Hepatocyte (in vitro differentiated cells): ENCODE measurements at regions not wholly inside any gene's neighbourhood (a gene's known extent, or its start where the extent isn't known, plus 50 kb on each side); places are given as distances from the start of the nearest gene placed in this dataset.

Source experiments
- DNase-seq: peaks from one replicate; pipeline ENCODE4 v3.0.0-alpha.2; 2016; ENCODE audit warnings: low spot score
- H2AFZ ChIP-seq: fragments of 200-600 bp; sonication (generic); 2 replicates; pipeline ENCODE4 v1.6.0; 2016; ENCODE audit warnings: antibody characterized with exemption, mild to moderate bottlenecking
- H3K27ac ChIP-seq: fragments of 200-600 bp; sonication (generic); 2 replicates; pipeline ENCODE4 v1.5.1; 2016; ENCODE audit warnings: mild to moderate bottlenecking
- H3K27me3 ChIP-seq: fragments of 200-600 bp; sonication (generic); 2 replicates; pipeline ENCODE4 v1.6.1; 2016
- H3K36me3 ChIP-seq: fragments of 200-600 bp; sonication (generic); replicated peaks from 2 replicates; pipeline ENCODE4 v1.5.1; 2016; ENCODE audit warnings: low read depth; ENCODE audit not compliant: insufficient read depth
- H3K4me1 ChIP-seq: fragments of 200-600 bp; sonication (generic); 2 replicates; pipeline ENCODE4 v1.5.1; 2016; ENCODE audit warnings: mild to moderate bottlenecking, moderate library complexity; ENCODE audit not compliant: insufficient read depth
- H3K4me2 ChIP-seq: fragments of 200-600 bp; sonication (generic); 2 replicates; pipeline ENCODE4 v1.6.0; 2016
- H3K4me3 ChIP-seq: fragments of 200-600 bp; sonication (generic); 2 replicates; pipeline ENCODE4 v1.5.1; 2016; ENCODE audit warnings: mild to moderate bottlenecking
- H3K79me2 ChIP-seq: fragments of 200-600 bp; sonication (generic); 2 replicates; pipeline ENCODE4 v1.6.0; 2017; ENCODE audit warnings: mild to moderate bottlenecking
- H3K9me2 ChIP-seq: fragments of 200-600 bp; sonication (generic); replicated peaks from 2 replicates; pipeline ENCODE4 v1.6.0; 2017; ENCODE audit warnings: mild to moderate bottlenecking; ENCODE audit not compliant: insufficient read depth
- H3K9me3 ChIP-seq: fragments of 200-600 bp; sonication (generic); 2 replicates; pipeline ENCODE4 v1.5.1; 2016; ENCODE audit warnings: low read depth, mild to moderate bottlenecking
- H4K20me1 ChIP-seq: fragments of 200-600 bp; sonication (generic); 2 replicates; pipeline ENCODE4 v1.6.0; 2016; ENCODE audit warnings: mild to moderate bottlenecking; ENCODE audit not compliant: insufficient read depth, poor library complexity, severe bottlenecking
- CTCF ChIP-seq: fragments of 200-600 bp; sonication (generic); IDR thresholded peaks from 2 replicates; pipeline ENCODE4 v1.5.1; 2016; ENCODE audit warnings: antibody characterized with exemption, mild to moderate bottlenecking; ENCODE audit not compliant: poor library complexity
- EZH2 ChIP-seq: fragments of 200-600 bp; sonication (generic); IDR thresholded peaks from 2 replicates; pipeline ENCODE4 v1.6.1; 2016; ENCODE audit warnings: antibody characterized with exemption, mild to moderate bottlenecking, borderline replicate concordance
- EZH2phosphoT487 ChIP-seq: fragments of 200-600 bp; sonication (generic); IDR thresholded peaks from one replicate; pipeline ENCODE4 v1.6.1; 2018; ENCODE audit warnings: antibody characterized with exemption, mild to moderate bottlenecking, low read depth, moderate library complexity; ENCODE audit not compliant: unreplicated experiment, severe bottlenecking
- WGBS: methylation state at CpG from one replicate; pipeline ENCODE4 v1.1.6; 2016; ENCODE audit warnings: low lambda C conversion rate; ENCODE audit errors: missing lambda C conversion rate; 5-methylcytosine and 5-hydroxymethylcytosine counted together

GRCh38 chrX:39112143-39112542 lies 310.9 kb downstream of the MID1IP1 start:
- no peaks in the 10 kb centered on the region for H3K79me2 ChIP-seq
- TF ChIP-seq EZH2, result no peak
- no peak for TF ChIP-seq CTCF
- no peak for TF ChIP-seq EZH2phosphoT487
- WGBS, result 61% methylated on average over 3 of the region's 3 CpGs

GRCh38 chrX:39115166-39115565 lies 313.9 kb downstream of the MID1IP1 start:
- Histone ChIP-seq H4K20me1 (no peaks in the 10 kb centered on the region), H2AFZ (no peak overlapping the region), H3K27me3 (no peaks in the 10 kb centered on the region), H3K9me2 (no peaks in the 10 kb centered on the region), H3K36me3 (no peaks in the 10 kb centered on the region), H3K4me3 (no peak overlapping the region), H3K9me3 (no peaks in the 10 kb centered on the region), H3K27ac (no peak overlapping the region), H3K79me2 (no peaks in the 10 kb centered on the region), H3K4me1 (no peaks in the 10 kb centered on the region), H3K4me2 (no peak overlapping the region)
- TF ChIP-seq CTCF, result no peak
- TF ChIP-seq EZH2phosphoT487, result no peak
- TF ChIP-seq EZH2, result no peak
- DNase-seq, result no peak

More at GRCh38 chrX:39112143-39112542, 310.9 kb downstream of the MID1IP1 start:
- Histone ChIP-seq H3K4me3 (no peak overlapping the region), H3K4me1 (no peaks in the 10 kb centered on the region), H3K36me3 (no peaks in the 10 kb centered on the region), H3K27me3 (no peaks in the 10 kb centered on the region), H3K4me2 (no peak overlapping the region), H2AFZ (no peak overlapping the region), H3K9me3 (no peaks in the 10 kb centered on the region), H3K9me2 (no peaks in the 10 kb centered on the region), H4K20me1 (no peaks in the 10 kb centered on the region), H3K27ac (no peak overlapping the region)
- DNase-seq, result no peak

DNA sequence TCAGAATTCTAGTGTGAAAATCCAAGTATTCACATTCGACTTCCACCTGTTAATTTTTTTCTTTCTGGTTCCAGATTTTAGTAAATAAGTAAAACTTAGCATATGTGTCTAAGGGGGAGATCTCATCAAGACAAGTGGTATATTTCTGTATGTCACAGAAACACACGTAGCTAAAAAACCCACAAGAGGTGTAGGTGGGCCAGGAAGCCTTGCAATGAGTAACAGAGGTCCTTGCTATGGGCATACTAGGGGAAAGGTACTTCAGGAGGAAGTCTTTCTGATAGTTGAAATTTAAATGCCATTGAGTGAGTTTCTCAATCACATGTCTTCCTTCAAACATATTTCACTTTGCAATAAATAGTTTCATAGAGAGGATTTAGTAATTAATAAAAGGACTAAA lies 315.8 kb downstream of the MID1IP1 start:
- no peaks in the 10 kb centered on the region for H3K36me3 ChIP-seq
- H2AFZ ChIP-seq, result no peak overlapping the region
- no peaks in the 10 kb centered on the region for H3K27me3 ChIP-seq
- H4K20me1 ChIP-seq, result no peaks in the 10 kb centered on the region
- no peak for DNase-seq
- no peak overlapping the region for H3K4me3 ChIP-seq
- no peak overlapping the region for H3K27ac ChIP-seq
- TF ChIP-seq EZH2 (no peak), CTCF (no peak), EZH2phosphoT487 (no peak)
- no peaks in the 10 kb centered on the region for H3K79me2 ChIP-seq
- no peaks in the 10 kb centered on the region for H3K9me2 ChIP-seq
- 49% methylated on average over 2 of the region's 2 CpGs for WGBS
- no peaks in the 10 kb centered on the region for H3K4me1 ChIP-seq
- no peak overlapping the region for H3K4me2 ChIP-seq
- H3K9me3 ChIP-seq, result no peaks in the 10 kb centered on the region

GRCh38 chrX:39121903-39122302 lies 320.6 kb downstream of the MID1IP1 start:
- no peaks in the 10 kb centered on the region for H3K79me2 ChIP-seq
- H3K27me3 ChIP-seq, result no peaks in the 10 kb centered on the region
- DNase-seq, result no peak
- H3K9me2 ChIP-seq, result no peaks in the 10 kb centered on the region
- H3K36me3 ChIP-seq, result no peaks in the 10 kb centered on the region
- H3K9me3 ChIP-seq, result no peaks in the 10 kb centered on the region
- TF ChIP-seq CTCF (no peak), EZH2phosphoT487 (no peak), EZH2 (no peak)
- no peaks in the 10 kb centered on the region for H3K4me1 ChIP-seq
- no peaks in the 10 kb centered on the region for H4K20me1 ChIP-seq
- no peak overlapping the region for H3K4me3 ChIP-seq
- H3K4me2 ChIP-seq, result no peak overlapping the region
- no peak overlapping the region for H2AFZ ChIP-seq
- 69% methylated on average over 1 of the region's 1 CpG for WGBS
- no peak overlapping the region for H3K27ac ChIP-seq
